K562 (cell line): ENCODE measurements at regions not wholly inside any gene's neighbourhood (a gene's known extent, or its start where the extent isn't known, plus 50 kb on each side); places are given as distances from the start of the nearest gene placed in this dataset.

Experiments used
- ATAC-seq: fragments of 200-7000 bp; cut with Tn5 transposase; 3 replicates; pipeline ENCODE4 v1.9.1; 2020; ENCODE audit warnings: moderate library complexity
- BruUV-seq: library from RNA; stranded (reverse); fragments of 400-500 nt; replicated peaks from 2 replicates; lab custom pipeline; 2021; lab: Mats Ljungman, UMichigan
- CTCF ChIA-PET: fragments of 300-600 bp; formaldehyde crosslinking; extraction: SDS; loops from one replicate; lab custom pipeline; 2021; ENCODE audit warnings: low intra/inter-chr PET ratio; lab: Yijun Ruan, JAX
- POLR2A ChIA-PET: fragments of 300-600, 350-650 bp; sonication (Branson Sonifier 250); formaldehyde crosslinking; extraction: SDS; loops from one replicate; lab custom pipeline; 2021; ENCODE audit warnings: antibody characterized with exemption, inconsistent platforms; lab: Yijun Ruan, JAX
- DNase-seq, 4 experiments: peaks; one replicate each; pipeline versions ENCODE4 v3.0.0 to v3.0.0-alpha.2; 2011 to 2018; ENCODE audit warnings: low spot score in 3 of 4, mixed read lengths in 3 of 4; ENCODE audit errors: extremely low read depth in 1 of 4
- FAIRE-seq: peaks from 2 replicates; lab custom pipeline; 2011; peaks lifted over from hg19 to GRCh38; lab: Jason Lieb, UNC
- H2AFZ ChIP-seq: 2 replicates; pipeline ENCODE4 v1.6.0; 2011; ENCODE audit warnings: low read depth, low read length, control low read depth, inconsistent platforms
- H3K27ac ChIP-seq: fragments of 200-600 bp; 3 replicates; pipeline ENCODE4 v1.8.0; 2011; ENCODE audit warnings: low read depth, mild to moderate bottlenecking, control low read depth, inconsistent platforms, low read length, moderate library complexity, mixed read lengths; ENCODE audit errors: extremely low read depth
- H3K27me3 ChIP-seq, 2 experiments: fragments of 300-600 bp in 1 of 2; 2 replicates in 1 of 2; 3 replicates in 1 of 2; pipeline versions ENCODE4 v1.6.0 to v1.8.0; 2011; ENCODE audit warnings: inconsistent platforms in 2 of 2, low read length in 2 of 2, mild to moderate bottlenecking in 1 of 2, mixed read lengths in 1 of 2, moderate library complexity in 1 of 2; ENCODE audit not compliant: control insufficient read depth in 2 of 2, insufficient read depth in 2 of 2
- H3K36me3 ChIP-seq: fragments of 300-600 bp; 3 replicates; pipeline ENCODE4 v1.8.0; 2011; ENCODE audit warnings: mild to moderate bottlenecking, low read length, inconsistent platforms; ENCODE audit not compliant: control insufficient read depth, insufficient read depth
- H3K4me1 ChIP-seq, 2 experiments: fragments of 200-600 bp in 1 of 2; replicated peaks in 1 of 2; 2 replicates in 1 of 2; 3 replicates in 1 of 2; pipeline versions ENCODE4 v1.5.1 to v1.8.0; 2011; ENCODE audit warnings: inconsistent platforms in 2 of 2, low read length in 2 of 2, mild to moderate bottlenecking in 1 of 2, mixed read lengths in 1 of 2, moderate library complexity in 1 of 2; ENCODE audit not compliant: control insufficient read depth in 2 of 2, insufficient read depth in 2 of 2
- H3K4me2 ChIP-seq: 2 replicates; pipeline ENCODE4 v1.6.1; 2011; ENCODE audit warnings: low read length, control low read depth, inconsistent platforms, mixed read lengths; ENCODE audit not compliant: insufficient read depth
- H3K4me3 ChIP-seq: fragments of 200-600 bp; sonication (generic), shearing (Covaris generic); 2 replicates; pipeline ENCODE4 v1.5.1; 2016; ENCODE audit warnings: control low read depth, inconsistent platforms
- H3K79me2 ChIP-seq: fragments of 200-600 bp; 3 replicates; pipeline ENCODE4 v1.8.0; 2011; ENCODE audit warnings: low read length, inconsistent platforms; ENCODE audit not compliant: control insufficient read depth, insufficient read depth
- H3K9ac ChIP-seq, 2 experiments: 2 replicates each; pipeline versions ENCODE4 v1.6.0 to v1.6.1; 2011; ENCODE audit warnings: low read depth in 2 of 2, low read length in 2 of 2, control low read depth in 1 of 2, inconsistent platforms in 1 of 2, mild to moderate bottlenecking in 1 of 2, mixed read lengths in 1 of 2; ENCODE audit not compliant: insufficient read depth in 1 of 2
- H3K9me1 ChIP-seq: one replicate; pipeline ENCODE4 v1.6.0; 2011; ENCODE audit warnings: inconsistent platforms, mild to moderate bottlenecking, low read length, moderate library complexity; ENCODE audit not compliant: control insufficient read depth, insufficient read depth
- H3K9me3 ChIP-seq: replicated peaks from 2 replicates; pipeline ENCODE4 v1.5.1; 2011; ENCODE audit warnings: low read depth, low read length, inconsistent platforms; ENCODE audit not compliant: control insufficient read depth, insufficient read depth
- H4K20me1 ChIP-seq: replicated peaks from 2 replicates; pipeline ENCODE4 v1.6.1; 2011; ENCODE audit warnings: low read length, inconsistent platforms, mixed read lengths; ENCODE audit not compliant: control insufficient read depth, insufficient read depth
- CTCFL ChIP-seq: IDR thresholded peaks from 2 replicates; pipeline ENCODE4 v1.6.1; 2011; ENCODE audit warnings: borderline replicate concordance, low read depth, mild to moderate bottlenecking, moderate library complexity, low read length; ENCODE audit not compliant: insufficient read depth, poor library complexity, severe bottlenecking
- EWSR1 ChIP-seq: fragments of 450-650 bp; IDR thresholded peaks from 2 replicates; pipeline ENCODE4 v1.6.1; 2018; ENCODE audit warnings: borderline replicate concordance, mild to moderate bottlenecking, low read depth, moderate library complexity; ENCODE audit not compliant: partially characterized antibody
- LCOR ChIP-seq: sonication (generic); formaldehyde crosslinking; IDR thresholded peaks from 2 replicates; pipeline ENCODE4 v1.8.0; 2022; ENCODE audit warnings: mild to moderate bottlenecking, missing genetic modification reagents
- NR4A1 ChIP-seq, 2 experiments: fragments of 250-450 bp in 1 of 2; fragments of 450-650 bp in 1 of 2; sonication (Bioruptor Pico) in 1 of 2; IDR thresholded peaks; 2 replicates each; pipeline versions ENCODE4 v1.4.0 to v1.6.1; 2016 to 2020; ENCODE audit warnings: mild to moderate bottlenecking in 2 of 2, missing compliant biosample characterization in 1 of 2, missing genetic modification characterization in 1 of 2, moderate library complexity in 1 of 2
- PHTF2 ChIP-seq: fragments of 250-450 bp; sonication (Bioruptor Pico); IDR thresholded peaks from 2 replicates; pipeline ENCODE4 v1.5.0; 2021; ENCODE audit warnings: mild to moderate bottlenecking
- PTTG1 ChIP-seq: fragments of 450-650 bp; IDR thresholded peaks from 2 replicates; pipeline ENCODE4 v1.6.1; 2016; ENCODE audit warnings: low read depth, mild to moderate bottlenecking, missing genetic modification characterization, missing compliant biosample characterization
- RAD21 ChIP-seq, 2 experiments: fragments of 250-450 bp in 1 of 2; fragments of 450-650 bp in 1 of 2; sonication (Bioruptor Pico) in 1 of 2; formaldehyde crosslinking in 1 of 2; IDR thresholded peaks in 1 of 2; conservative IDR thresholded peaks in 1 of 2; 2 replicates each; pipeline versions ENCODE4 v1.4.0 to v1.8.0; 2020 to 2022; ENCODE audit warnings: mild to moderate bottlenecking in 2 of 2, moderate library complexity in 1 of 2
- SIX5 ChIP-seq, 2 experiments: IDR thresholded peaks; 2 replicates each; pipeline ENCODE4 v1.6.1; 2011; ENCODE audit warnings: low read length in 2 of 2, borderline replicate concordance in 1 of 2, low read depth in 1 of 2, mild to moderate bottlenecking in 1 of 2, moderate library complexity in 1 of 2; ENCODE audit not compliant: insufficient read depth in 1 of 2
- ZBTB8A ChIP-seq: fragments of 450-650 bp; IDR thresholded peaks from 2 replicates; pipeline ENCODE4 v1.6.1; 2018; ENCODE audit warnings: mild to moderate bottlenecking, moderate library complexity; ENCODE audit not compliant: partially characterized antibody
- ZNF696 ChIP-seq: fragments of 250-450 bp; sonication (Bioruptor Pico); conservative IDR thresholded peaks from 2 replicates; pipeline ENCODE4 v1.4.0; 2020; ENCODE audit warnings: mild to moderate bottlenecking, moderate library complexity
- WGBS: fragments of 100-300 bp; shearing (Covaris generic); methylation state at CpG from one replicate; pipeline ENCODE4 v1.1.6; 2016; ENCODE audit warnings: low coverage, mixed read lengths; ENCODE audit not compliant: insufficient coverage; ENCODE audit errors: missing lambda C conversion rate; 5-methylcytosine and 5-hydroxymethylcytosine counted together
- in situ Hi-C: fragments of 300-500 bp; cut with MboI; formaldehyde crosslinking; loops from 4 replicates; pipeline ENCODE4 v1.15.0; 2018; ENCODE audit warnings: inconsistent platforms, mixed read lengths
- intact Hi-C: fragments of 100-400 bp; cut with micrococcal nuclease; formaldehyde crosslinking; loops from 2 replicates; pipeline ENCODE4 v1.14.2; 2022
- TF ChIP-seq, protein P1 (sequence below), 3 experiments: fragments of 200-800 bp in 1 of 3; fragments of 250-450 bp in 1 of 3; fragments of 450-650 bp in 1 of 3; sonication (Bioruptor Pico) in 1 of 3; sonication (Bioruptor generic) in 1 of 3; formaldehyde crosslinking in 1 of 3; IDR thresholded peaks; 2 replicates each; pipeline versions ENCODE4 v1.6.1 to v1.8.0; 2016 to 2022; ENCODE audit warnings: mild to moderate bottlenecking in 2 of 3, missing genetic modification characterization in 2 of 3, missing compliant biosample characterization in 1 of 3, moderate library complexity in 1 of 3

DNA sequence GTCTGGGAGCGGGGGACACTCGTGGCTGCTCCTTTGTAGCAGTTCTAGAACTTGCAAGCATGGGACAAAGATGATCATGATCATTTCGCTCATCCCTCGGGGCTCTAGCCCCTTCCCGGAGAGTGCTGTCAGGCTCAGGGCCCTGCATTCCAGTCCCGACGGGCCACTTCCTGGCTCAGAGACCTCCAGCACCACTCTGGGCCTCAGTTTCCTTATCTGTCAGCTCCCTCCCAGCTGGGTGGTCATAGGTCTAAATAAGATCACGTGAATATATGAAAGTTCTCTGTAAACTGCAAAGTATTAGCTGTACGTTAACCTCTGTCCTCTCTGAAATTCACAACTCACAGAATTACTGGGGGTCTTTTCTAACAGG, 52.8 kb upstream of the SLC6A11 start:
- Histone ChIP-seq H3K9me1 (no peaks in the 10 kb centered on the region), H3K4me2 (no peak overlapping the region), H3K27me3 (peaks cover 2 to 26% of the 10 kb centered on the region in 2 experiments; a peak in 3 of 5 replicates), H3K9me3 (no peaks in the 10 kb centered on the region), H2AFZ (no peak overlapping the region), H3K79me2 (no peaks in the 10 kb centered on the region), H3K27ac (no peak overlapping the region), H3K4me1 (peaks cover 0 to 7% of the 10 kb centered on the region in 2 experiments; a peak in 1 of 5 replicates), H3K4me3 (no peak overlapping the region), H3K36me3 (no peaks in the 10 kb centered on the region), H3K9ac (no peak overlapping the region), H4K20me1 (peaks cover 5% of the 10 kb centered on the region; the same call in 1 of the 2 replicates)
- POLR2A ChIA-PET = interaction anchor here (0.7 kb wide), 1 partner anchor 424 kb away, joined by 3 read pairs; no protein-coding TSS in a partner anchor
- FAIRE-seq = no peak
- no peak for ATAC-seq
- BruUV-seq = no TSS peak
- in situ Hi-C loops = loop anchor here (25.0 kb wide), 1 partner anchor 899 kb away; no protein-coding TSS in a partner anchor
- 0% methylated on average over 9 of the region's 9 CpGs for WGBS
- CTCF ChIA-PET = interaction anchor here (0.7 kb wide), 1 partner anchor 182 kb away, joined by 3 read pairs; no protein-coding TSS in a partner anchor
- intact Hi-C loops = no loop called here
- no peak for DNase-seq
- TF ChIP-seq NR4A1 (CRISPR knock-in tag; IDR thresholded peaks at IDR 0.05) (no peak), NR4A1 (tag; IDR thresholded peaks at IDR 0.05) (no peak), EWSR1 (no peak), CTCFL (no peak), RAD21 (CRISPR knock-in tag; conservative IDR thresholded peaks at IDR 0.05 in 1 of 2, IDR thresholded peaks at IDR 0.05 in 1 of 2) (no peak), ZNF696 (CRISPR knock-in tag) (no peak), PHTF2 (CRISPR knock-in tag) (no peak), ZBTB8A (no peak), SIX5 (IDR thresholded peaks at IDR 0.05; ENCODE audit: borderline replicate concordance in 1 of 2, insufficient read depth in 1 of 2, low read depth in 1 of 2, low read length in 2 of 2) (no peak), PTTG1 (tag) (no peak), LCOR (CRISPR knock-in tag) (no peak)
- TF ChIP-seq, protein P1, sequence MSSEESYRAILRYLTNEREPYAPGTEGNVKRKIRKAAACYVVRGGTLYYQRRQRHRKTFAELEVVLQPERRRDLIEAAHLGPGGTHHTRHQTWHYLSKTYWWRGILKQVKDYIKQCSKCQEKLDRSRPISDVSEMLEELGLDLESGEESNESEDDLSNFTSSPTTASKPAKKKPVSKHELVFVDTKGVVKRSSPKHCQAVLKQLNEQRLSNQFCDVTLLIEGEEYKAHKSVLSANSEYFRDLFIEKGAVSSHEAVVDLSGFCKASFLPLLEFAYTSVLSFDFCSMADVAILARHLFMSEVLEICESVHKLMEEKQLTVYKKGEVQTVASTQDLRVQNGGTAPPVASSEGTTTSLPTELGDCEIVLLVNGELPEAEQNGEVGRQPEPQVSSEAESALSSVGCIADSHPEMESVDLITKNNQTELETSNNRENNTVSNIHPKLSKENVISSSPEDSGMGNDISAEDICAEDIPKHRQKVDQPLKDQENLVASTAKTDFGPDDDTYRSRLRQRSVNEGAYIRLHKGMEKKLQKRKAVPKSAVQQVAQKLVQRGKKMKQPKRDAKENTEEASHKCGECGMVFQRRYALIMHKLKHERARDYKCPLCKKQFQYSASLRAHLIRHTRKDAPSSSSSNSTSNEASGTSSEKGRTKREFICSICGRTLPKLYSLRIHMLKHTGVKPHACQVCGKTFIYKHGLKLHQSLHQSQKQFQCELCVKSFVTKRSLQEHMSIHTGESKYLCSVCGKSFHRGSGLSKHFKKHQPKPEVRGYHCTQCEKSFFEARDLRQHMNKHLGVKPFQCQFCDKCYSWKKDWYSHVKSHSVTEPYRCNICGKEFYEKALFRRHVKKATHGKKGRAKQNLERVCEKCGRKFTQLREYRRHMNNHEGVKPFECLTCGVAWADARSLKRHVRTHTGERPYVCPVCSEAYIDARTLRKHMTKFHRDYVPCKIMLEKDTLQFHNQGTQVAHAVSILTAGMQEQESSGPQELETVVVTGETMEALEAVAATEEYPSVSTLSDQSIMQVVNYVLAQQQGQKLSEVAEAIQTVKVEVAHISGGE (CRISPR knock-in tag; IDR thresholded peaks at IDR 0.05) = no peak
